Heart left ventricle (tissue), 13 donors: ENCODE measurements at regions not wholly inside any gene's neighbourhood (a gene's known extent, or its start where the extent isn't known, plus 50 kb on each side); places are given as distances from the start of the nearest gene placed in this dataset.

Source experiments
- CTCF ChIP-seq, 12 donors: fragments of 200-600 bp; sonication (generic) in 4 of 12; IDR thresholded peaks; one replicate each; pipeline versions ENCODE4 v1.5.0 to v1.8.0; 2018 to 2022; ENCODE audit warnings: antibody characterized with exemption in 12 of 12, mild to moderate bottlenecking in 5 of 12
- POLR2A ChIP-seq, 2 donors: fragments of 450-650 bp; IDR thresholded peaks; one replicate each; pipeline ENCODE4 v1.6.1; 2017; ENCODE audit warnings: antibody characterized with exemption in 2 of 2, mild to moderate bottlenecking in 2 of 2, moderate library complexity in 2 of 2
- donor health status: ischemic (EF 13 %, LVEDD 7.1; RV severe dilation, severe dysfunction).
- donor health status: DM: no; HTN: yes; CAD: no.
- donor health status: DM: no; HTN: no; CAD: no.
- donor health status: ischemic (EF 25% LVEDD 6.9; RV normal size, moderate dysfunction).
- donor health status: ischemic (EF 25% LVEDD 5.7; RV mildly dilated, moderate dysfunction).
- donor health status: ischemic (EF 35%, LVEDD 5.7; RV mildly dilated, moderate dysfunction).
- donor health status: nonischemic (EF 11% LVEDD 7.7; RV severe dilation, severe dysfunction).
- donor health status: DM: yes; HTN: yes; CAD: no.
- donor health status: PGD.
- donor health status: ischemic (EF 29% LVEDD 5.4; RV normal size, mild dysfunction).
- donor health status: nonischemic (EF 23%, LVEDD 6.1; RV moderate dilation, normal function).

- no peak for TF ChIP-seq CTCF (IDR thresholded peaks at IDR 0.05)
- no peak for TF ChIP-seq POLR2A (IDR thresholded peaks at IDR 0.05)
Observed at GRCh38 chr5:52065182-52065581, 681.9 kb downstream of the ISL1 start.
